ENCODE measurements at regions not wholly inside any gene's neighbourhood (a gene's known extent, or its start where the extent isn't known, plus 50 kb on each side); places are given as distances from the start of the nearest gene placed in this dataset.

- Histone ChIP-seq H3K27ac (ENCODE audit: low read depth in 1 of 2, low read length in 2 of 2) (no peak overlapping the region), H3K36me3 (ENCODE audit: control insufficient read depth in 4 of 4, insufficient read depth in 3 of 4, low read depth in 1 of 4, low read length in 3 of 4) (no peaks in the 10 kb centered on the region), H3K27me3 (ENCODE audit: control insufficient read depth in 4 of 4, insufficient read depth in 4 of 4, low read length in 3 of 4) (no peaks in the 10 kb centered on the region), H3K4me3 (ENCODE audit: low read depth in 1 of 3, low read length in 3 of 3) (no peak overlapping the region), H3K4me1 (ENCODE audit: control insufficient read depth in 4 of 4, insufficient read depth in 4 of 4, low read length in 3 of 4) (no peaks in the 10 kb centered on the region), H3K9ac (ENCODE audit: low read depth in 1 of 2, low read length in 2 of 2) (no peak overlapping the region), H3K9me3 (ENCODE audit: control insufficient read depth in 4 of 4, low read length in 3 of 4) (no peaks in the 10 kb centered on the region)
- no peak for DNase-seq (ENCODE audit: low spot score)
- TF ChIP-seq FOXA1 (IDR thresholded peaks at IDR 0.05): no peak
- no peak for TF ChIP-seq GABPA (IDR thresholded peaks at IDR 0.05 in 1 of 2, conservative IDR thresholded peaks at IDR 0.05 in 1 of 2)
- TF ChIP-seq, protein P1, sequence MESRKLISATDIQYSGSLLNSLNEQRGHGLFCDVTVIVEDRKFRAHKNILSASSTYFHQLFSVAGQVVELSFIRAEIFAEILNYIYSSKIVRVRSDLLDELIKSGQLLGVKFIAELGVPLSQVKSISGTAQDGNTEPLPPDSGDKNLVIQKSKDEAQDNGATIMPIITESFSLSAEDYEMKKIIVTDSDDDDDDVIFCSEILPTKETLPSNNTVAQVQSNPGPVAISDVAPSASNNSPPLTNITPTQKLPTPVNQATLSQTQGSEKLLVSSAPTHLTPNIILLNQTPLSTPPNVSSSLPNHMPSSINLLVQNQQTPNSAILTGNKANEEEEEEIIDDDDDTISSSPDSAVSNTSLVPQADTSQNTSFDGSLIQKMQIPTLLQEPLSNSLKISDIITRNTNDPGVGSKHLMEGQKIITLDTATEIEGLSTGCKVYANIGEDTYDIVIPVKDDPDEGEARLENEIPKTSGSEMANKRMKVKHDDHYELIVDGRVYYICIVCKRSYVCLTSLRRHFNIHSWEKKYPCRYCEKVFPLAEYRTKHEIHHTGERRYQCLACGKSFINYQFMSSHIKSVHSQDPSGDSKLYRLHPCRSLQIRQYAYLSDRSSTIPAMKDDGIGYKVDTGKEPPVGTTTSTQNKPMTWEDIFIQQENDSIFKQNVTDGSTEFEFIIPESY (IDR thresholded peaks at IDR 0.05): no peak
- no peak for TF ChIP-seq RXRA (IDR thresholded peaks at IDR 0.05)
- no peak for TF ChIP-seq MAX (IDR thresholded peaks at IDR 0.05)
- no peak for TF ChIP-seq HNF4G (IDR thresholded peaks at IDR 0.05)
- TF ChIP-seq FOXA2 (IDR thresholded peaks at IDR 0.05): no peak
- TF ChIP-seq, protein P2, sequence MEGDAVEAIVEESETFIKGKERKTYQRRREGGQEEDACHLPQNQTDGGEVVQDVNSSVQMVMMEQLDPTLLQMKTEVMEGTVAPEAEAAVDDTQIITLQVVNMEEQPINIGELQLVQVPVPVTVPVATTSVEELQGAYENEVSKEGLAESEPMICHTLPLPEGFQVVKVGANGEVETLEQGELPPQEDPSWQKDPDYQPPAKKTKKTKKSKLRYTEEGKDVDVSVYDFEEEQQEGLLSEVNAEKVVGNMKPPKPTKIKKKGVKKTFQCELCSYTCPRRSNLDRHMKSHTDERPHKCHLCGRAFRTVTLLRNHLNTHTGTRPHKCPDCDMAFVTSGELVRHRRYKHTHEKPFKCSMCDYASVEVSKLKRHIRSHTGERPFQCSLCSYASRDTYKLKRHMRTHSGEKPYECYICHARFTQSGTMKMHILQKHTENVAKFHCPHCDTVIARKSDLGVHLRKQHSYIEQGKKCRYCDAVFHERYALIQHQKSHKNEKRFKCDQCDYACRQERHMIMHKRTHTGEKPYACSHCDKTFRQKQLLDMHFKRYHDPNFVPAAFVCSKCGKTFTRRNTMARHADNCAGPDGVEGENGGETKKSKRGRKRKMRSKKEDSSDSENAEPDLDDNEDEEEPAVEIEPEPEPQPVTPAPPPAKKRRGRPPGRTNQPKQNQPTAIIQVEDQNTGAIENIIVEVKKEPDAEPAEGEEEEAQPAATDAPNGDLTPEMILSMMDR (IDR thresholded peaks at IDR 0.05; ENCODE audit: low read depth, low read length, missing input control): no peak
- TF ChIP-seq ATF3 (IDR thresholded peaks at IDR 0.05): no peak
- TF ChIP-seq NR2F2 (IDR thresholded peaks at IDR 0.05): no peak
- no peak for TF ChIP-seq SP1 (IDR thresholded peaks at IDR 0.05)
- TF ChIP-seq EGR1 (IDR thresholded peaks at IDR 0.05; ENCODE audit: low read depth in 2 of 2): no peak
- TF ChIP-seq HNF4A (conservative IDR thresholded peaks at IDR 0.05): no peak
- TF ChIP-seq YY1 (IDR thresholded peaks at IDR 0.05): no peak
- no peak for TF ChIP-seq JUND (IDR thresholded peaks at IDR 0.05)
- 82% methylated on average over 8 of the region's 8 CpGs for WGBS
These were observed 355.7 kb downstream of the HS3ST1 start for GRCh38 chr4:11072999-11073398.

- no peak for DNase-seq (ENCODE audit: low spot score)
- no peak overlapping the region for H3K27ac ChIP-seq (ENCODE audit: low read depth in 1 of 2, low read length in 2 of 2)
- no peaks in the 10 kb centered on the region for H3K36me3 ChIP-seq (ENCODE audit: control insufficient read depth in 4 of 4, insufficient read depth in 3 of 4, low read depth in 1 of 4, low read length in 3 of 4)
- no peaks in the 10 kb centered on the region for H3K27me3 ChIP-seq (ENCODE audit: control insufficient read depth in 4 of 4, insufficient read depth in 4 of 4, low read length in 3 of 4)
- H3K4me1 ChIP-seq (ENCODE audit: control insufficient read depth in 4 of 4, insufficient read depth in 4 of 4, low read length in 3 of 4): no peaks in the 10 kb centered on the region
- 89% methylated on average over 5 of the region's 5 CpGs for WGBS
- no peak overlapping the region for H3K4me3 ChIP-seq (ENCODE audit: low read depth in 1 of 3, low read length in 3 of 3)
- no peaks in the 10 kb centered on the region for H3K9me3 ChIP-seq (ENCODE audit: control insufficient read depth in 4 of 4, low read length in 3 of 4)
- H3K9ac ChIP-seq (ENCODE audit: low read depth in 1 of 2, low read length in 2 of 2): no peak overlapping the region
- TF ChIP-seq FOXA2 (IDR thresholded peaks at IDR 0.05) (no peak), MAX (IDR thresholded peaks at IDR 0.05) (no peak), HNF4A (conservative IDR thresholded peaks at IDR 0.05) (no peak), GABPA (IDR thresholded peaks at IDR 0.05 in 1 of 2, conservative IDR thresholded peaks at IDR 0.05 in 1 of 2) (no peak)
- TF ChIP-seq, protein P1 (IDR thresholded peaks at IDR 0.05): no peak
These were observed 356.2 kb downstream of the HS3ST1 start for GRCh38 chr4:11072463-11072862.

Data from liver (tissue), 8 donors.